ENCODE measurements at regions not wholly inside any gene's neighbourhood (a gene's known extent, or its start where the extent isn't known, plus 50 kb on each side); places are given as distances from the start of the nearest gene placed in this dataset.

DNA sequence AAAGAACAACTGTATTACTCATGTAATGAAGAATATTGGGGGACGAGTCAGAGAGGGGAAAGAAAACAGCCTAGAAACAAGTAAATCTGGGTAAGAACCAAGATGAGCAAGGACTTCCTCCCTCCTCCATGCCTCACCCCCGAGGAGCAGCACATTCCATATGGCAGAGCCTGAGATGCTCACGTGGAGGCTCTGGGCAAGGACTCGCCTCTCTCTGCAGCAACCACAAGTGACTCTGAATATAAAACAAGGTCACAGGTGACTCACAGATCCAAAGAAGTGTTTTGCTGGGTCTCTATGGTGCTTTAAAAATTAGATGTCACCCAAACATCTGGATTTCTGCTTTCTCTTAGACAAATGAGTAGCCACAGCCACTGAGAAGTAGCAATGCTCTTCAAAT lies 453.0 kb upstream of the SULF2 start:
- intact Hi-C loops (cut with micrococcal nuclease; ENCODE audit: unreplicated experiment): no loop called here
- BruUV-seq (replicated peaks): no TSS peak
- Histone ChIP-seq H3K27me3 (replicated peaks; ENCODE audit: insufficient read depth, low read depth, low read length, poor library complexity) (peaks cover 6% of the 10 kb centered on the region), H3K4me3 (ENCODE audit: low read depth, low read length, poor library complexity, severe bottlenecking) (no peak overlapping the region), H3K36me3 (ENCODE audit: insufficient read depth, low read length, poor library complexity, severe bottlenecking) (no peaks in the 10 kb centered on the region), H3K4me1 (ENCODE audit: insufficient read depth, low read length, poor library complexity, severe bottlenecking) (no peaks in the 10 kb centered on the region), H3K9me3 (ENCODE audit: low read depth, low read length, poor library complexity, severe bottlenecking) (no peaks in the 10 kb centered on the region), H3K27ac (ENCODE audit: low read depth, low read length, poor library complexity, severe bottlenecking) (no peak overlapping the region)
- POLR2A ChIA-PET (ENCODE audit: low non-redundant PET): no interaction called here
- no peak for DNase-seq (ENCODE audit: low spot score)
- TF ChIP-seq EZH2 (IDR thresholded peaks at IDR 0.05; ENCODE audit: borderline replicate concordance, low read depth, low read length, poor library complexity, severe bottlenecking): no peak
- TF ChIP-seq, protein P1, sequence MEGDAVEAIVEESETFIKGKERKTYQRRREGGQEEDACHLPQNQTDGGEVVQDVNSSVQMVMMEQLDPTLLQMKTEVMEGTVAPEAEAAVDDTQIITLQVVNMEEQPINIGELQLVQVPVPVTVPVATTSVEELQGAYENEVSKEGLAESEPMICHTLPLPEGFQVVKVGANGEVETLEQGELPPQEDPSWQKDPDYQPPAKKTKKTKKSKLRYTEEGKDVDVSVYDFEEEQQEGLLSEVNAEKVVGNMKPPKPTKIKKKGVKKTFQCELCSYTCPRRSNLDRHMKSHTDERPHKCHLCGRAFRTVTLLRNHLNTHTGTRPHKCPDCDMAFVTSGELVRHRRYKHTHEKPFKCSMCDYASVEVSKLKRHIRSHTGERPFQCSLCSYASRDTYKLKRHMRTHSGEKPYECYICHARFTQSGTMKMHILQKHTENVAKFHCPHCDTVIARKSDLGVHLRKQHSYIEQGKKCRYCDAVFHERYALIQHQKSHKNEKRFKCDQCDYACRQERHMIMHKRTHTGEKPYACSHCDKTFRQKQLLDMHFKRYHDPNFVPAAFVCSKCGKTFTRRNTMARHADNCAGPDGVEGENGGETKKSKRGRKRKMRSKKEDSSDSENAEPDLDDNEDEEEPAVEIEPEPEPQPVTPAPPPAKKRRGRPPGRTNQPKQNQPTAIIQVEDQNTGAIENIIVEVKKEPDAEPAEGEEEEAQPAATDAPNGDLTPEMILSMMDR (conservative IDR thresholded peaks at IDR 0.05; ENCODE audit: low read depth, low read length): no peak
- CTCF ChIA-PET: no interaction called here

DNA sequence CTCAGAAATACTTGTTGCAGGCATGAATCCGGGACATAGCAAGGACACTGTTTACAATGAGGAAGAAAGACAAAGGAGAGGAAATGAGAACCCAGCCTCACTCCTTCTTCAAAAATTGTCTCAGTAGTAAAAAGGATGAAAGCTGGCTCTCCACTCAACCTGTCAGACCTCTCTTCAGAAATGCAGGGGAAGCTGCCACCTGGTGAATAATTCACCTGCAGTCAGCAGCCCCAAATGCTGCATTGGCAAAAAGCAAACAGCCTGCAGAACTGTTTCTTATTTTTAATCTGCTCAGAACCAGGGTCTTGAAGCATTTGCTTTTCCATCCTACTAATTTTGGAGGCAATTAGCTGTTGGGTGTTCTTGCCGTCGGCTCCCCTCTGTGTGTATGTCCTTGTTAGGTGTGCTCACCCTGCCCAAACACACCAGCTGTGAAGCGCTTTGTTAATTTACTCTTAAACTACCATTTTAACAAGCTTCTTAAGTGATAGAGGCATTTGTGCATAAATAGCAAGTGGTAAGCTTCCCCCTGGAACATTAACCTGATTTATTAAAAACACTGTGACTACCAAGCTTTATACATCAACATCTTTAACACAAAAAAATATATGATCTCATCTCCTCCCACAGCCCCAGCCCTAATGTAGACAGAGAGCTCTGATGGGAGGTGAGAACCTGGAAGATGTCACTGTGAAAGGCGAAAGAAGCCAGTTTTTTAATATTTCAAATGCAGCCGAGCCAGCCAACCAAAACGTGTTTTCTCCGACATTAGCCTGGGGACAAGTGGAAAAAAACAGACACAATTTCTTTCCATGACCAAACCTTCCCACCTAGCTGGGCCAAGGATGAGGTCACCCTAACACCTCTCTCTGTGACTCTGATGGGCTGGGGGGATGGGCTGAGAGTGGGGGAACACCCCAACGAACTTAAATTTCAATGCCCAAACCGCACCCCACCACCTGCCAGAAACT lies 451.0 kb upstream of the SULF2 start:
- Histone ChIP-seq H3K27ac (ENCODE audit: low read depth, low read length, poor library complexity, severe bottlenecking) (no peak overlapping the region), H3K9me3 (ENCODE audit: low read depth, low read length, poor library complexity, severe bottlenecking) (no peaks in the 10 kb centered on the region), H3K4me1 (ENCODE audit: insufficient read depth, low read length, poor library complexity, severe bottlenecking) (no peaks in the 10 kb centered on the region), H3K36me3 (ENCODE audit: insufficient read depth, low read length, poor library complexity, severe bottlenecking) (no peaks in the 10 kb centered on the region), H3K4me3 (ENCODE audit: low read depth, low read length, poor library complexity, severe bottlenecking) (no peak overlapping the region), H3K27me3 (replicated peaks; ENCODE audit: insufficient read depth, low read depth, low read length, poor library complexity) (peaks cover 3% of the 10 kb centered on the region)
- ChIA-PET POLR2A (ENCODE audit: low non-redundant PET) (no interaction called here), CTCF (no interaction called here)
- intact Hi-C loops (cut with micrococcal nuclease; ENCODE audit: unreplicated experiment): no loop called here
- DNase-seq (ENCODE audit: low spot score): no peak
- TF ChIP-seq, protein P1 (conservative IDR thresholded peaks at IDR 0.05; ENCODE audit: low read depth, low read length): no peak
- no peak for TF ChIP-seq EZH2 (IDR thresholded peaks at IDR 0.05; ENCODE audit: borderline replicate concordance, low read depth, low read length, poor library complexity, severe bottlenecking)
- BruUV-seq (replicated peaks): no TSS peak

DNA sequence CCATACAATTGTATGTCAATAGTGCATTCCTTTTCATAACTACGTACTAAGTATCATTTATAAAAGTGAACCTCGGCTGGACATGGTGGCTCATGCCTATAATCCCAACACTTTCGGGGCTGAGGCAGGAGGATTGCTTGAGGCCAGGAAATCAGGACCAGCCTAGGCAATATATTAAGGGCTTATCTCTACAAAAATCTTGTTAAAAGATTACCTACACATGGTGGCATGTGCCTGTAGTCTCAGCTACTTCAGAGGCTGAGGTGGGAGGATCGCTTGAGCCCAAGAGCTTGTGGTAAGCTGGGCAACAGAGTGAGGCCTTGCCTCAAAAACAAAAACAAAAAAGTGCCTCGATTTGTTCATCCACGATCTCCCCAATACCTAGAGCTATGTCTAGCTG lies 449.7 kb upstream of the SULF2 start:
- BruUV-seq (replicated peaks): no TSS peak
- Histone ChIP-seq H3K4me3 (ENCODE audit: low read depth, low read length, poor library complexity, severe bottlenecking) (no peak overlapping the region), H3K9me3 (ENCODE audit: low read depth, low read length, poor library complexity, severe bottlenecking) (no peaks in the 10 kb centered on the region), H3K36me3 (ENCODE audit: insufficient read depth, low read length, poor library complexity, severe bottlenecking) (no peaks in the 10 kb centered on the region), H3K27ac (ENCODE audit: low read depth, low read length, poor library complexity, severe bottlenecking) (no peak overlapping the region), H3K4me1 (ENCODE audit: insufficient read depth, low read length, poor library complexity, severe bottlenecking) (no peaks in the 10 kb centered on the region), H3K27me3 (replicated peaks; ENCODE audit: insufficient read depth, low read depth, low read length, poor library complexity) (peaks cover 3% of the 10 kb centered on the region)
- no peak for DNase-seq (ENCODE audit: low spot score)
- ChIA-PET POLR2A (ENCODE audit: low non-redundant PET) (no interaction called here), CTCF (no interaction called here)
- intact Hi-C loops (cut with micrococcal nuclease; ENCODE audit: unreplicated experiment): no loop called here
- TF ChIP-seq, protein P1 (conservative IDR thresholded peaks at IDR 0.05; ENCODE audit: low read depth, low read length): no peak
- no peak for TF ChIP-seq EZH2 (IDR thresholded peaks at IDR 0.05; ENCODE audit: borderline replicate concordance, low read depth, low read length, poor library complexity, severe bottlenecking)

Measured in A673 (cell line).